NCI-H1105 (cell line): ENCODE measurements at regions not wholly inside any gene's neighbourhood (a gene's known extent, or its start where the extent isn't known, plus 50 kb on each side); places are given as distances from the start of the nearest gene placed in this dataset.
"Not testable (repeated sequence)": the region's sequence is repeated elsewhere in the genome, so short reads cannot be mapped to it uniquely, and the experiment has no call there.

Source experiments
- DNase-seq: peaks from one replicate; lab custom pipeline; 2025; lab: John Stamatoyannopoulos, UW

DNA sequence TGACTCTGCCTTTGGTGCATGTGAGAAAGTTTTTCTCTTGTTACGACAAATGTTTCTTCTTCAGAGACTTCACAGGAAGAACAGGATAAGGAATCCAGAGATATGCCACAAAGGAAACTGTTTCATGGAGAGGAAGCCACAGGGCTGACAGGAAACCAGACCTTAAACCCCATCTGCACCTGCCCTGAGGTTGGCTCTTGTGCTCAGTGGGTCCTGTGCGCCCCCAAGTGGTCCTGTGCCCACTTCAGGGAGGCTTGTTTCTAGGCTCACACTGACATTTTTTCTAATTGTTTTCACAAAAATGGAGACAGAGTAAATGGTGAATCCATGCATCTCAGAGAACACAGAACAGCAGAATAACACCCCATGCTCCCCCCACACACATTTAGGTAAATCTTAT lies 1193.5 kb downstream of the TMEM121 start:
- DNase-seq: not testable (repeated sequence)

DNA sequence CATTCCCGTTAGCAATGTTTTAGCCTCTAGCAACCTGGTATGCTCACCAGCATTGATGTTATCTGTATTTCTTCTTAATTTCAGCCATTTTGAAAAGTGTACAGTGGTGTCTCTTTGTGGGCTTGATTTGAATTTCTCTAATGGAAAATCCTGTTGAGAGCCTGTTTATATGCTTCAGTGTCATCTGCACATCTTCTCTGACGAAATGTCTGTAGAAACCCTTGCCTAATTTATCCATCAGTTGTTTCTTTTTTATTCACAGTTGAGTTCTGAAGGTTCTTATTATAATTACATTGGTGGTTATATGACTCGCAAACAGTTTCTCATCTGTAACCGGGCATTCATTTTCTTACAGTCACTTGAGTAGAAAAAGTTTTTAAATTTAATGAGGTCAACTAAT lies 1195.5 kb downstream of the TMEM121 start:
- DNase-seq: not testable (repeated sequence)

DNA sequence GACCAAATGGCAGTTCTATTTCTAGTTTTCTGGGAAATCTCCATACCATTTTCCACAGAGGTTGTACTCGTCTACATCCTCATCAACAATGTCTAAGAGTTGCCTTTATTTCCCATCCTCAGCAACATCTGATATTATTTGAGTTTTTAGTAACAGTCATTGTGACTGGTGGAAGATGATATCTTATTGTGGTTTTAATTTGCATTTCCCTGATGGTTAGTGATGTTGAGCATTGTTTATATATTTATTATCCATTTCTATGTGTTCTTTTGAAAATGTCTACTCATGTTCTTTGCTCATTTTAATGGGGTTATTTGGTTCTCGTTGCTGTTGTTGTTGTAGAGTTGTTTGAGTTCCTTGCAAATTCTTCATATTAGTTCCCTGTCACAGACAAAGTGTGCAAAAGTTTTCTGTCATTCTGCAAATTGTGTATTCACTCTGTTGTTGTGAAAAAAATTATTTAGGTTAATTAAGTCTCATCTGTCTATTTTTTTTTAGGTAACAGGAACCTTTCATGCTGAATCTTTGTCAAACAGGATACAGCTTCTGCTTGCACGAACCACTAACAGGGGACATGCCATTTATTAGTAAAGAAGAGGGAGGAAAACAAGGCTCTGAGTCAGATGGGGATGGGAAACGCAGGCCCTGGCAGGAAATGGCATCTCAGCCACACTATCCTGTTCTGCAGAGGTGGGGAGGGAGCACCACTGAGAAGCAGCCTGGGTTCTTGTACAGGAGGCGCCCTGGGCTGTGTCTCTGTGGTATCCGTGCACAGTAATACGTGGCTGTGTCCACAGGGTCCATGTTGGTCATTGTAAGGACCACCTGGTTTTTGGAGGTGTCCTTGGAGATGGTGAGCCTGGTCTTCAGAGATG lies 1196.7 kb downstream of the TMEM121 start:
- DNase-seq: not testable (repeated sequence)

DNA sequence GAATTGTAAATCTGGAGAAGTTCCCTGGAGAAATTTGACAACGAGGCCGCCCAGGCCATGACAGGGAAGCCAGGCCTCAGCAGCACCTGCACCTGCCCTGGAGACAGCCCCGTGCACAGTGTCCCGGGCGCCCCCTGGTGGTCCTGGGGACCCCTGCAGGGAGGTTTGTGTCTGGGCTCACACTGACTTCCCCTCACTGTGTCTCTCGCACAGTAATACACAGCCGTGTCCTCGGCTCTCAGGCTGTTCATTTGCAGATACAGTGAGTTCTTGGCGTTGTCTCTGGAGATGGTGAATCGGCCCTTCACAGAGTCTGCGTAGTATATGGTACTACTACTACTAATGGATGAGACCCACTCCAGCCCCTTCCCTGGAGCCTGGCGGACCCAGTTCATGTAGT lies 1201.6 kb downstream of the TMEM121 start:
- DNase-seq: not testable (repeated sequence)

DNA sequence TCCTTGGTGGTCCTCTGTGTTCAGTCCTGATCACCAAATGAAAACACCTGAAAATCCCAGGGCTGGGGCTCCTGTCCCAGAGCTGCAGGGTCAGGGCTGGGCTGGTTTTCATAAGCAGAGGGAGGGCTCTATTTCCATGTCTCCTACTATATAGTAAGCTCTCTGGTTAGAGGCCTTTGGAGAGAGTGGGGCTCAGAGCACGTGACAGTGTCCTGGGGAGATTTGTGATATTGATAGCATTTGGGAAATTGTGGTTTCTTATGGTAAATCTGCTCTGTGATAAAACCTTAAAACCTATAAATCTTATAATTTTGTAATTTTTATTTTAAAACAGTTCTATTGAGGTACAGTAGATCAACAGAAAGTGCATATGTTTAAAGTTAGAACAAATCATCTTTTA lies 1202.2 kb downstream of the TMEM121 start:
- no peak for DNase-seq

DNA sequence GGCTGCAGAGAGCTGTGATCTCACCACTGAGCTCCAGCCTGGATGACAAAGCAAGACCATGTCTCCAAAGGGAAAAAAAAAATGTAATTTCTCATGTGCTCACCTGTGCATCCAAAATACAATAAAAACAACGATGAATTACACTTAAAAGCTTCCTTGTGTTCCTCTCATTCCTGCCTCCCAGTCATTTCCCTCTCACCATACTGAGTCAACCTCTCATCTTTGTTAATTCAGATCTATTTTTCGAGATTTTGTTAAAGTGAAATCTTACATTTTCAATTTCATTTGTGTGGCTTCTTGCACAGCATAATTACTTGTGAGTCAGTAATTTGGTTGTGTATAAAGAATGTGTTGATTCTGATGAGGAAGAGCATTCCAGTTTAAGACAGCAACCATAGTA lies 1203.2 kb downstream of the TMEM121 start:
- DNase-seq: no peak

DNA sequence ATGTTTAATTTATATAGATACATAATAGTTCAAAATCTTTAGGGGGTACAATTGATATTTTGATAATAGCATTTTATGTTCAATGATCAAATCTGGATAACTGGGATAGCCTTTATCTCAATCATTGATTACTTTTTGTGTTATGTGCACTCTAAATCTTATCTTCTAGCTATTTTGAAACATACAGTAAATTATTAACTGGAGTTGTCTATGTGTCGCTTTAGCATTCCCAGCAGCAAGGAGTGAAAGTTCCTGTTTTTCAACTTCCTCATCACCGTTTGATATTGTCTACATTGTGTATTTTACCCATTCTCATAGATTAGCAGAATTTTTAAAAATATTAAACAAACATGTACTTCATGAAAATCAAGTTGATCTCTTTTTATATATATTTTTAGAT lies 1207.4 kb downstream of the TMEM121 start:
- no peak for DNase-seq

DNA sequence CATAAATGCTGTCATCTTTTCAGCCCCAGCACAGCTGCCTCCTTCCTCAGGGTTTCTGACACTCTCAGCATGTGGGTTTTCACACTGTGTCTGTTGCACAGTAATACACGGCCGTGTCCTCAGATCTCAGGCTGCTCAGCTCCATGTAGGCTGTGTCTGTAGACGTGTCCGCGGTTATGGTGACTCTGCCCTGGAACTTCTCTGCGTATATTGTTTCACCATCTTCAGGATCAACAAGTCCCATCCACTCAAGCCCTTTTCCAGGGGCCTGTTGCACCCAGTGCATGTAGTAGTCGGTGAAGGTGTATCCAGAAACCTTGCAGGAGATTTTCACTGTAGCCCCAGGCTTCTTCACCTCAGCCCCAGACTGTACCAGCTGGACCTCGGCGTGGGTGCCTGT lies 1210.6 kb downstream of the TMEM121 start:
- no peak for DNase-seq

DNA sequence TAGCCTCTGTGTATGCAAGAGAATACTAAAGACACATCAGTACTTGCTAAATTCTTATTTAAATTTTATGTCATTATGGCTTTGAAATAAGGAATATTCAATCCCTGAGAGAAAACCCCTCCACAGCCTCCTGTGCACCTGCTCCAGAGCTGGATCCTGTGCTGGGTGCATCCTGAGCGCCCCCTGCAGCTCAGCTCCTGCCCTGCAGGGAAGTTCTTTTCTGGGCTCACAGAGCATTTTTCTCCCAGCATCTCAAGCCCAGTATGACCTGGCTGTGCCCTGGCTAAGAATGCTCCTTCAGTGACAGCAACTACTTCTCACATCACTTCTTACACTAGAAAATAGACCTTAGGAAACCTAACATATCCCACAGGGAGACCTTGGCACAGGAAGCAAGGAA lies 1211.7 kb downstream of the TMEM121 start:
- no peak for DNase-seq

DNA sequence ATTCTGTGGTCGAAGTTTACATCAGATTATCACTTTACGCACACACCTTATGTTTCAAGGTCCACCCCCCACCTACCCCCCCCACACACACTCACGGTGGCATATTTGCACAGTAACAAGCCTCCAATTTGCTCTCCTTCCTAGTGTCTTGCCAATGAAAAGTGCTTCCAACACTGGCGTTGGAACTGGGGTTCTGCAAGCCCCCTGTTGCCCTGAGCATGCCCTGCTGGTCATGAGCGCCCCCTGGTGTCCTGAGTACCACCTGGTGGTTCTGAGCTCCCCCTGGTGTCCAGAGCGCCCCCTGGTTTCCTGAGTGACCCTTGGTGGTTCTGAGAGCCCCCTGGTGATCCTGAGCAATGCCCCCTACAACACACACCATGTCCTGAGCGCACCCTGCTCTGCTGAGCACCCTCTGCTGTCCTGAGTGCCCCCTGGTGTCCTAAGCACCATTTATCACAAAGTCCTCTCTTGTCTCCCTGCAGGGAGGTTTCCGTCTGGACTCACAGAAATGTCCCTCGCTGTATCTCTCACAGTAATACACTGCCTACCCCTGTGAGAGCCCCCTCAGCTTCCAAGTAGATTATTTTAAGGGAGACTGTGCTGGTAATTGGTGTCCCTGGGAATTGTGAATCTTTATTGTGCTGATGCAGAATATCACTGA lies 1212.3 kb downstream of the TMEM121 start:
- DNase-seq: not testable (repeated sequence)

DNA sequence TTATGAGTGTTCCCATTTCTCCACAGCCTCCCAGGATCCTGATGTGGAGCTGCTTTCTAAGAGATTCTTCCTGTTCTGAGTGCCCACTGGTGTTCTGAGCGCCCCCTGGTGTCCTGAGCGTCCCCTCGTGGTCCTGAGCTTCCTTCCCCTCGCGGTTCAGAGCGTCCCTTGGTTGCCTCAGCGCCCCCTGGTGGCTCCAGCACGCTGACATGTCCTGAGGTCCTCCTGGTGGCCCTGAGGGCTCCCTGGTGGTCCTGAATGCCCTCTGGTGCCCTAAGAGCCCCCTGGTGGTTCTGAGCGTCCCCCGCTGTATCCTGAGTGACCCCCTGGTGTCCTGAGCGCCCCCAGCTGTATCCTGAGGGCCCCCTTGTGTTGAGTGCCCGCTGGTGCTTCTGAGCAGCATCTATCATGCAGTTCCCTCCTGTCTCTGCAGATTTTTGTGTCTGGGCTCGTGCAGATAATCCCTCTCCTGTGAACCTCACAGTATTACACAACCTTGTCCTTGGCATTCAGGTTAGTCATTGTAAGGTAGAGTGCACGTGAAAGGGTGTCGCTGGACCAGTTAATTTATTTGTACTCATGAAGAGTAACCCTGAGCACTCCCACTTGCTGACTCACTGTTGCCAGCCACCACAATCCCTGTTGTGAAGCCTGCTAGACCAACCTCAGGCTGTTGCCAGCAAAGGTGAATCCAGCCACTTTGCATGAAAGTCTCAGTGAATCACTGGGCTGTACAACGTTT lies 1214.9 kb downstream of the TMEM121 start:
- DNase-seq: not testable (repeated sequence)

DNA sequence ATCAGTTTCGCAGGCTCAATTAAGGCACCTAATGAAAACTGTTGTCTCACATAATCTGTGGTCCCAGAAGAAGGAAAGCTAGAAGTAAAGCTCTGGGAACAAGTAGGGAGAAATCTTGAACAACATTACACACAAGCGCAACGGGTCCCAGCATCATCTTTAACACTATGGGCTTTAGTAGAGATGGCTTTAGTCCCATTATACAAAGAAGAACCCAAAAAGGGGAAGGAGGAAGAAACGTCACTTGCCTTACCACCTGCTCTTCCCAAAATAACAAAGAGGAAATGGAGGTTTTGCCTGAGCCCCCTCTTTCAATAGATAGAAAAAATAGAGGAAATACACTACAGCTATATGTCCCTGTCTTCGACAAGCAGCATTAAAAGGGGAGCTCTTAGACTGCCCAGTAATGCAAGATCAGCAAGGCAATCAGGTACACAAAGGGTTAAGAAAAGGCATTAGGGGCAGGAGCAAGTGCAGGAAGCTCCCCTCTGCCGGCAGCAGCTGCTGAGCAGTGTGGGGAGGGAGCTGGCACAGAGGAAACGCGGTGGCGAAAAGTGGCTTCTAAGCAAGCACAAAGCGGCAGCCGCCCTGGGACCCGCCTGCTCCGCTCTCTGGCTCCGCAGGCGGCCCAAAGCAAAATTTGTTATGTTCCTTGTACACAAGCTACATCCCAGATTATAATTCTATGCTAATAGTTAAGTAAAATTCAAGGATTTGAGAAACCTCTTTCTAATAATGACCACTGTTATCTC lies 1218.8 kb downstream of the TMEM121 start:
- DNase-seq: not testable (repeated sequence)

DNA sequence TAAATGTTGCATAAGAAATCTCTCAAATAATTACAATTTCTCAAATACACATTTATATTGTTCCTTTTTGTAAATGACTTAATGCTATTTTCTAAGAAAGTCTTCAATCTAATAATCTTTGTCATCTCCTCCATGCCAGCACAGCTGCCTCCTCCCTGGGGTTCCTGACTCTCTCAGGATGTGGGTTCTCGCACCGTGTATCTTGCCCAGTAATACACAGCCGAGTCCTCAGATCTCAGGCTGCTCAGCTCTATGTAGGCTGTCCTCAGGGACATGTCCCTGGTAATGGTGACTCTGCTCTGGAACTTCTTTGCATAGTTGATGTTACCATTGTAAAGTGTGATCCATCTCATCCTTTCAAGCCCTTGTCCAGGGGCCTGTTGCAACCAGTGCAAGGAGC lies 1223.7 kb downstream of the TMEM121 start:
- DNase-seq: not testable (repeated sequence)

DNA sequence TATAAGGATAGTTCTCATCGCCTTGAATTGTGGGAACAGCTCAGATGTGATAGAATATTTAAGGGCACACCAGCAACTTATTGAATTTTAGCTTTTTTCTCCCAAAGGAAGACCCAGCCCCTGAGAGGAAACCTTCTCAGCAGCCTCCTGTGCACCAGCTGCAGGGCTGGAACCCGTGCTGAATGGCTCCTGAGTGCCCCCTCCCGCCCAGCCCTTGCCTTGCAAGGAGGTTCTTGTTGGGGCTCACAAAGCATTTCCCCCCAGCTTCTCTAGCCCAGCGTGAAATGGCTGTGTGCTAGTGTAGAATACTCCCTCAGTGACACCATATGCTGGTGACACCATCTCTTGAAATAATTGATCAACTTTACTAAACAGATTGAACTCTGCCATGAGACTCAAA lies 1227.4 kb downstream of the TMEM121 start:
- DNase-seq: not testable (repeated sequence)

DNA sequence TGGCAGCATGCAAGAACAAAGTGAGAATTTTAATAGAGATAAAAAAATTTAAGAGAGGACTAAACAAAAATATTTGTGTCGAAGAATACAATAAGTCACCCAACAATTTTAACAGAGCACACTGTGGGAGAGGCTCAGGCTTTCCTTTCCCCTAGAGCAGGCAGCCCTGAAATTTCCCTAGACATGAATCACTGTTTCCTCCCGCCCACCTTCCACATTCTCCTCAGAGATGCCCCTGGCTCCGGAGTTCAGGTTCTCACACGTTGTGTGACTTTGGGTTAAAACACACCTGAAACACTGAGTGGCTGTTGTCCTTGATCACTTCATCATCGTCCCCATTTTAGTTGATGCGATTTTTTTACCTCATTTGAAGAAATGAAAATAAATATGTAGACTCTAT lies 1231.1 kb downstream of the TMEM121 start:
- DNase-seq: not testable (repeated sequence)

DNA sequence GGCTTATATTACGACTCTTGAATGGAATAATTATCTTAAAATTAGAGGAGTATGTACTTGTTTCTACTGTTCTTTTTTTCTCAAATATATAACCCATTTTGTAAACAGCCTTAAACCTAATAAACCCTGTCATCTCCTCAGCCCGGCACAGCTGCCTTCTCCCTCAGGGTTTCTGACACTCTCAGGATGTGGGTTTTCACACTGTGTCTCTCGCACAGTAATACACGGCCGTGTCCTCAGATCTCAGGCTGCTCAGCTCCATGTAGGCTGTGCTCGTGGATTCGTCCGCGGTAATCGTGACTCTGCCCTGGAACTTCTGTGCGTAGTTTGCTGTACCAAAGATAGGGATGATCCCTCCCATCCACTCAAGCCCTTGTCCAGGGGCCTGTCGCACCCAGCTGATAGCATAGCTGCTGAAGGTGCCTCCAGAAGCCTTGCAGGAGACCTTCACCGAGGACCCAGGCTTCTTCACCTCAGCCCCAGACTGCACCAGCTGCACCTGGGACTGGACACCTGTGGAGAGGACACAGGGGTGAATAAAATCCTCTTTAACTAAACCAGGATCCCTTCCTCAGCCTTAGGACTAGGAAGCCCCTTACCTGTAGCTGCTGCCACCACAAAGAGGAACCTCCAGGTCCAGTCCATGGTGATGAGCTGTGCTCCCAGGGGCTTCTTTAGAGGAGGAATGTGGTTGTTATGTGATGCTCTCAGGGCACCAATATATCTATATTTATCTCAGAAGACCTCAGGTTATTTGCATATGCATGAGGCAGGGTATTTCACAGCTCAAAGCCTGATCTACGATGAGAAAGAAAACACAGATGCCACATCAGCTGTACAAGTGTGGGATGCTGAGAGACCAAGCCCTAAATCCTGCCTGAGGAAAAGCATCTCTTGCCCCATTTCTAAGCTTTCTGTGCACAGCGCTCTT lies 1235.8 kb downstream of the TMEM121 start:
- not testable (repeated sequence) for DNase-seq

DNA sequence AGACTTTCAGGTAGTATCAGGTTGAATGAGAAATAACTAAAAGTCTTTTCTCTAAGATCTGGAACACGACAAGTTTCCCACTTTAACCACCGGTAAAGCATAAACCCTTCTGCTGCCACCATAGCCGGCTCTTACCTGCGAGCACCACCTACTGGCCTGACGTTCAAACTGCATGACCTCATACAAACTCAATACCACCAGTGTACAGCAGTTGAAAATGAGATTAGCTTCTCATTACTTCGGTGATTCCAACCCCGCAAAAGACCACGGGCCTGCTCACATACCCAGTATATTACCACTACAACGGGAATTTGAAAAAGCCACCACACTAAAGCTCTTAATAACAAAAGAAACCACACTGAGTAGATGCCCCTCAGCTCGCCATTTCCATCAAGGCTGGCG lies 1238.6 kb downstream of the TMEM121 start:
- DNase-seq: not testable (repeated sequence)

DNA sequence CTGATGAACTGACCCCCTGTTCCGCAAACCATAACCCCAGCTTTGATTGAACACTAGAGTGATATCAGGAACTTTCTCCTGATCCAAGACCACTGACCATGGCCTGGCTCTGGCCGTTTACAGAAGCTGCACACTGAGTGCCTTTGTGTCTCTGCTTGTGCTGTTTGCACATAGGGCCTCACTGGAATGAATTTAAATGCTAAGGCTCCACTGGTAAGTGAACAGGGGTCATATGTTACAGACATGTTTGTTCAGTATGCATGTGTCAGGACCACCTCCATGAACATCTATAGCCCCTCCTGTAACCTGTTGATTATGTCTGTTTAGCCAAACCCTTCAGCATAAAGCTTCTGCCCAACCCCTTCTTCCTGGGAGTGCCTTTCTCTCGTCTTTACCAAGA lies 1239.8 kb downstream of the TMEM121 start:
- no peak for DNase-seq

DNA sequence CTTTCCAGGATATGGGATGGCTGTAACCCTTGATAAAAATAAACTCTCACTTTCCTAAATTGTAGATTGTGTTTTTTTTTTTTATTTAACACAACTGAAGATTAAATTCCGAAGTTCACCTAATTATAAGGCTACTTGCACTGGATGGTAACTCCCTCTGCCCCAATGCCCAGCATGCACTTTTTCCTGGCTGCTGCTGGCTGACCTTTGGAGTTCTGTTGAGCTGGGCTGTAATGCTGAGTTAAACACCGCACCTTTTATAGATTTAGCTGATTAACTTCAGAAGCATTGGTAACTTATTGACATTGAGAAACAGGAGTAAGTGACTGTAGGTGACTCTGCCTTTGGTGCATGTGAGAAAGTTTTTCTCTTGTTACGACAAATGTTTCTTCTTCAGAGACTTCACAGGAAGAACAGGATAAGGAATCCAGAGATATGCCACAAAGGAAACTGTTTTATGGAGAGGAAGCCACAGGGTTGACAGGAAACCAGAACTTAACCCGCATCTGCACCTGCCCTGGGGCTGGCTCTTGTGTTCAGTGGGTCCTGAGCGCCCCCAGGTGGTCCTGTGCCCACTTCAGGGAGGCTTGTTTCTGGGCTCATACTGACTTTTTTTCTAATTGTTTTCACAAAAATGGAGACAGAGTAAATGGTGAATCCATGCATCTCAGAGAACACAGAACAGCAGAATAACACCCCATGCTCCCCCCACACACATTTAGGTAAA lies 1240.3 kb downstream of the TMEM121 start:
- DNase-seq: not testable (repeated sequence)

DNA sequence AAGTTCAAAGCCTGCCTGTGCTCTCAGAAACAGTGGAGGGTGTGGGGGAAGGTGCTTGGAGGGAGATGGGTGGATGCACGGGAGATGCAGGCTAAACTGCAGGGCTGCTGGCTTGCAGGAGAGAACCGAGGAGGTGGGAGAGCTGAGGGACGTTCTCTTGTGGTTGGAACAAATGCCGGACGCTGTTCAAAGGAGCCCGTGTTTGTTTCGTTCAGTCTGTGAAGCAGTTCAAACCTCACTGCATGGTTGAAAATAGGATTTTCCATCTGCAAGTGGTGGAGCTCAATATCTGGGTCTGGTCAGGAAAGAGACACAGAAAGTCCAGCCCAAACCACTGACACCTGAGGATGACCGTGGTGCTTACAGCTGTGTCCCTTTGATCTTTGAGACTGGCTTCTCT lies 1241.8 kb downstream of the TMEM121 start:
- not testable (repeated sequence) for DNase-seq
